ENCODE measurements at regions not wholly inside any gene's neighbourhood (a gene's known extent, or its start where the extent isn't known, plus 50 kb on each side); places are given as distances from the start of the nearest gene placed in this dataset.

GRCh38 chr22:48338793-48339705, 1488.6 kb downstream of the BRD1 start:
- no peak overlapping the region for H3K27ac Mint-ChIP-seq
- no peaks in the 10 kb centered on the region for H3K9me3 Mint-ChIP-seq
- H3K4me3 Mint-ChIP-seq = no peak overlapping the region
- peaks cover 4 to 20% (median 12%) of the 10 kb centered on the region in 5 donors for H3K27me3 Mint-ChIP-seq
- ATAC-seq = no peak
- H3K36me3 Mint-ChIP-seq = no peaks in the 10 kb centered on the region
- peak in 1 of 10 donors; percentile 48 for DNase-seq
- POLR2A ChIA-PET = no interaction called here
- H3K4me1 Mint-ChIP-seq = peaks cover 0 to 3% (median 2%) of the 10 kb centered on the region in 4 donors

GRCh38 chr22:48337957-48338792, 1489.5 kb downstream of the BRD1 start:
- H3K9me3 Mint-ChIP-seq = no peaks in the 10 kb centered on the region
- ATAC-seq = no peak
- H3K4me1 Mint-ChIP-seq = peaks cover 0 to 3% (median 2%) of the 10 kb centered on the region in 4 donors
- peak in 1 of 10 donors; percentile 32 for DNase-seq
- no peak overlapping the region for H3K27ac Mint-ChIP-seq
- H3K4me3 Mint-ChIP-seq = no peak overlapping the region
- H3K27me3 Mint-ChIP-seq = peaks cover 4 to 20% (median 12%) of the 10 kb centered on the region in 5 donors
- no peaks in the 10 kb centered on the region for H3K36me3 Mint-ChIP-seq
- POLR2A ChIA-PET = no interaction called here

GRCh38 chr22:48336339-48337060, 1491.2 kb downstream of the BRD1 start:
- POLR2A ChIA-PET = no interaction called here
- ATAC-seq (no peak), DNase-seq (peak in 1 of 10 donors; percentile 49)
- peaks cover 4 to 21% (median 12%) of the 10 kb centered on the region in 5 donors for H3K27me3 Mint-ChIP-seq
- no peak overlapping the region for H3K4me3 Mint-ChIP-seq
- no peak overlapping the region for H3K27ac Mint-ChIP-seq
- H3K9me3 Mint-ChIP-seq = peaks cover 0 to 2% (median 0%) of the 10 kb centered on the region in 9 donors
- no peaks in the 10 kb centered on the region for H3K36me3 Mint-ChIP-seq
- peaks cover 0 to 3% (median 2%) of the 10 kb centered on the region in 4 donors for H3K4me1 Mint-ChIP-seq

GRCh38 chr22:48335442-48336139, 1492.1 kb downstream of the BRD1 start:
- H3K27me3 Mint-ChIP-seq = peaks cover 4 to 20% (median 12%) of the 10 kb centered on the region in 5 donors
- H3K36me3 Mint-ChIP-seq = no peaks in the 10 kb centered on the region
- peaks cover 0 to 2% (median 0%) of the 10 kb centered on the region in 4 donors for H3K4me1 Mint-ChIP-seq
- H3K9me3 Mint-ChIP-seq = peaks cover 0 to 2% (median 0%) of the 10 kb centered on the region in 9 donors
- POLR2A ChIA-PET = no interaction called here
- DNase-seq (peak in 1 of 10 donors; percentile 24), ATAC-seq (no peak)
- H3K27ac Mint-ChIP-seq = no peak overlapping the region
- no peak overlapping the region for H3K4me3 Mint-ChIP-seq

- DNase-seq = peak in 1 of 10 donors; percentile 24
Measured at GRCh38 chr22:48334971-48335370, 1492.7 kb downstream of the BRD1 start.

GRCh38 chr22:48333816-48334735, 1493.6 kb downstream of the BRD1 start:
- H3K36me3 Mint-ChIP-seq = peaks cover 0 to 5% (median 0%) of the 10 kb centered on the region in 3 donors
- H3K27me3 Mint-ChIP-seq = peaks cover 3 to 16% (median 12%) of the 10 kb centered on the region in 5 donors
- no peak overlapping the region for H3K4me3 Mint-ChIP-seq
- no peak overlapping the region for H3K27ac Mint-ChIP-seq
- H3K9me3 Mint-ChIP-seq = peaks cover 0 to 9% (median 2%) of the 10 kb centered on the region in 9 donors
- ATAC-seq = no peak
- DNase-seq = peak in 1 of 10 donors; percentile 53
- H3K4me1 Mint-ChIP-seq = peaks cover 0 to 2% (median 0%) of the 10 kb centered on the region in 4 donors
- POLR2A ChIA-PET = no interaction called here

More at GRCh38 chr22:48334971-48335370, 1492.7 kb downstream of the BRD1 start:
- no peak overlapping the region for H3K27ac Mint-ChIP-seq
- H3K36me3 Mint-ChIP-seq = no peaks in the 10 kb centered on the region
- no peak for ATAC-seq
- no peak overlapping the region for H3K4me3 Mint-ChIP-seq
- H3K9me3 Mint-ChIP-seq = peaks cover 0 to 2% (median 0%) of the 10 kb centered on the region in 9 donors
- POLR2A ChIA-PET = no interaction called here
- peaks cover 4 to 20% (median 12%) of the 10 kb centered on the region in 5 donors for H3K27me3 Mint-ChIP-seq
- peaks cover 0 to 2% (median 0%) of the 10 kb centered on the region in 4 donors for H3K4me1 Mint-ChIP-seq

GRCh38 chr22:48333323-48333763, 1494.3 kb downstream of the BRD1 start:
- DNase-seq (peak in 1 of 10 donors; percentile 41), ATAC-seq (no peak)
- POLR2A ChIA-PET = no interaction called here
- Mint-ChIP-seq H3K27ac (no peak overlapping the region), H3K9me3 (peaks cover 0 to 14% (median 4%) of the 10 kb centered on the region in 9 donors), H3K27me3 (peaks cover 3 to 14% (median 11%) of the 10 kb centered on the region in 5 donors), H3K36me3 (peaks cover 0 to 5% (median 0%) of the 10 kb centered on the region in 3 donors), H3K4me3 (no peak overlapping the region), H3K4me1 (peaks cover 0 to 2% (median 0%) of the 10 kb centered on the region in 4 donors)

GRCh38 chr22:48332438-48333322, 1495.0 kb downstream of the BRD1 start:
- H3K4me1 Mint-ChIP-seq = peaks cover 0 to 3% (median 0%) of the 10 kb centered on the region in 4 donors
- no peak overlapping the region for H3K27ac Mint-ChIP-seq
- H3K36me3 Mint-ChIP-seq = peaks cover 0 to 5% (median 0%) of the 10 kb centered on the region in 3 donors
- H3K4me3 Mint-ChIP-seq = no peak overlapping the region
- no peak for ATAC-seq
- peaks cover 0 to 11% (median 4%) of the 10 kb centered on the region in 5 donors for H3K27me3 Mint-ChIP-seq
- peaks cover 0 to 15% (median 4%) of the 10 kb centered on the region in 9 donors for H3K9me3 Mint-ChIP-seq
- POLR2A ChIA-PET = no interaction called here
- DNase-seq = peak in 1 of 10 donors; percentile 45

GRCh38 chr22:48331691-48332220, 1495.9 kb downstream of the BRD1 start:
- peaks cover 0 to 10% (median 0%) of the 10 kb centered on the region in 5 donors for H3K27me3 Mint-ChIP-seq
- H3K36me3 Mint-ChIP-seq = peaks cover 0 to 5% (median 0%) of the 10 kb centered on the region in 3 donors
- DNase-seq = peak in 1 of 10 donors; percentile 52
- POLR2A ChIA-PET = no interaction called here
- no peak overlapping the region for H3K4me3 Mint-ChIP-seq
- no peak for ATAC-seq
- peaks cover 0 to 3% (median 0%) of the 10 kb centered on the region in 4 donors for H3K4me1 Mint-ChIP-seq
- H3K9me3 Mint-ChIP-seq = peaks cover 0 to 15% (median 4%) of the 10 kb centered on the region in 9 donors
- H3K27ac Mint-ChIP-seq = no peak overlapping the region

- peaks cover 0 to 15% (median 4%) of the 10 kb centered on the region in 9 donors for H3K9me3 Mint-ChIP-seq
- peaks cover 0 to 10% (median 0%) of the 10 kb centered on the region in 5 donors for H3K27me3 Mint-ChIP-seq
- H3K4me1 Mint-ChIP-seq = peaks cover 0 to 3% (median 0%) of the 10 kb centered on the region in 4 donors
- POLR2A ChIA-PET = no interaction called here
- peak in 1 of 10 donors; percentile 27 for DNase-seq
- no peak for ATAC-seq
- no peak overlapping the region for H3K27ac Mint-ChIP-seq
- H3K4me3 Mint-ChIP-seq = no peak overlapping the region
- peaks cover 0 to 5% (median 0%) of the 10 kb centered on the region in 3 donors for H3K36me3 Mint-ChIP-seq
Measured at GRCh38 chr22:48331266-48331665, 1496.4 kb downstream of the BRD1 start.

Data from naive thymus-derived CD8-positive, alpha-beta T cell (primary cell).